ENCODE measurements at regions not wholly inside any gene's neighbourhood (a gene's known extent, or its start where the extent isn't known, plus 50 kb on each side); places are given as distances from the start of the nearest gene placed in this dataset.

DNA sequence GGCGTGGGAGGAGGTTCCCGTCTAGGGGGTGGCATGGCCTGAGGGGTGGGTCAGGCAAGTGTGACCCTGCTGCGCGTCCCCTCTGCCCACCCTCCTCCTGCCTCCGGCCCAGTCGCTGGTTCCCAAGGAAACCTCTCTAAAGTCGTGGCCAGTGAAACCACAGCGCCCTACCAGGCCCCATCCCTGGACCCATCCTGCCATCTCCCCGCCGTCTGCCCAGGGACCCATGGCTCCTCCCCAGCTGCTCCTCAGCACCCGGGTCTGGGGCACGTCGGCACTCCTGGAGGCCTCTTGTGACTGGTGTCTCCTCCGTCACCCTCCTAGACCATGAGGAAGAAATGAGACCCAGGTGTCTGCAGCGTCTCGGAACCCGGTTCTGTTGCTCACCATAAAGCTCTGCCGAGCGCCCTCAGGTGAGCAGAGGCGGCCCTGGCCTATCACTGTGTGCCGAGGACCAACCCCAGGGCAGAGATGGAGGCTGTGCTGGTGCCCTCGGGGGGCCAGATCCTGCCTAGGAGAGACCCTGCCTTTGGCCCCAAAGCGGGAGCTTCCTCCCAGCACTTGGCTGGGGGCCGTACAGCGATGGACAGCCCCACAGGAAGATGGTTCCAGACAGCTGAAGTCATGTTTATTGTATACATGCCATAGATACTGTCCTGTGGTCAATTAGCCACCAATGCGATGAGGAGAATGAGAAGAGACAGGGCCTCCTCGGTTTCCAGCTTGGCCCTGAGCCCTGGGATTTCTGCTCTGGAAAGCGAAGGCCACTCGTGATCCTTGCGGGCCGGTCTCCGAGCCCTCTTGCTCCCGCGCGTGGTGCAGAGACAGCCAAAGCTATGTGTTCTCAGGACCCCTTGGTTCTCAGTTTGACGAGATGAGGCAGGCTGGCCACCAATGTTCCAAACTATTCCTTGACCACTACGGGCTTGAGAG, 222.5 kb upstream of the RTL1 start:
- DNase-seq (ENCODE audit: low read depth, low spot score) = no peak
- Histone ChIP-seq H4K20me1 (replicated peaks; ENCODE audit: control insufficient read depth, extremely low read depth, insufficient read depth, low read length) (no peaks in the 10 kb centered on the region), H3K36me3 (ENCODE audit: control insufficient read depth in 2 of 2, extremely low read depth in 1 of 2, insufficient read depth in 2 of 2, low read length in 2 of 2) (no peaks in the 10 kb centered on the region), H3K27ac (ENCODE audit: insufficient read depth, low read depth, low read length) (no peak overlapping the region), H3K79me2 (ENCODE audit: control insufficient read depth, insufficient read depth, low read length) (no peaks in the 10 kb centered on the region), H2AFZ (ENCODE audit: low read depth, low read length) (no peak overlapping the region), H3K4me3 (replicated peaks in 1 of 3; ENCODE audit: insufficient read depth in 1 of 3, low read depth in 1 of 3, low read length in 3 of 3) (no peak overlapping the region), H3K9me1 (replicated peaks; ENCODE audit: control insufficient read depth, extremely low read depth, insufficient read depth, low read length) (no peaks in the 10 kb centered on the region), H3K9ac (replicated peaks; ENCODE audit: extremely low read depth, insufficient read depth, low read length) (no peak overlapping the region), H3K4me2 (ENCODE audit: insufficient read depth, low read length) (no peak overlapping the region), H3K9me3 (replicated peaks; ENCODE audit: control insufficient read depth, insufficient read depth, low read length) (no peaks in the 10 kb centered on the region), H3K27me3 (ENCODE audit: control insufficient read depth in 2 of 2, insufficient read depth in 2 of 2, low read length in 2 of 2) (peaks cover 8 to 11% of the 10 kb centered on the region in 2 experiments), H3K4me1 (ENCODE audit: control insufficient read depth, extremely low read depth, insufficient read depth, low read length) (peaks cover 2% of the 10 kb centered on the region)
- dilution Hi-C loops (cut with MboI; ENCODE audit: extremely low pct_ligation_motif_present, low sequenced_read_pairs) = no loop called here
- ChIA-PET CTCF (interaction anchor here (1.7 kb wide), 1 partner anchor 11 kb away, joined by 3 read pairs; no protein-coding TSS in a partner anchor), POLR2A (no interaction called here)
- no peak for TF ChIP-seq CTCF (IDR thresholded peaks at IDR 0.05; ENCODE audit: extremely low read depth in 1 of 2, insufficient read depth in 1 of 2, low read depth in 1 of 2, low read length in 2 of 2)
- TF ChIP-seq, protein P1, sequence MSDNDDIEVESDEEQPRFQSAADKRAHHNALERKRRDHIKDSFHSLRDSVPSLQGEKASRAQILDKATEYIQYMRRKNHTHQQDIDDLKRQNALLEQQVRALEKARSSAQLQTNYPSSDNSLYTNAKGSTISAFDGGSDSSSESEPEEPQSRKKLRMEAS (IDR thresholded peaks at IDR 0.05; ENCODE audit: insufficient read depth, insufficient read length) = no peak
- no peak for TF ChIP-seq JUN (IDR thresholded peaks at IDR 0.05; ENCODE audit: borderline replicate concordance, insufficient read depth, insufficient read length, low read depth)
- intact Hi-C loops (cut with micrococcal nuclease) = no loop called here
- FAIRE-seq = no peak
- no TSS peak for BruUV-seq (replicated peaks)

DNA sequence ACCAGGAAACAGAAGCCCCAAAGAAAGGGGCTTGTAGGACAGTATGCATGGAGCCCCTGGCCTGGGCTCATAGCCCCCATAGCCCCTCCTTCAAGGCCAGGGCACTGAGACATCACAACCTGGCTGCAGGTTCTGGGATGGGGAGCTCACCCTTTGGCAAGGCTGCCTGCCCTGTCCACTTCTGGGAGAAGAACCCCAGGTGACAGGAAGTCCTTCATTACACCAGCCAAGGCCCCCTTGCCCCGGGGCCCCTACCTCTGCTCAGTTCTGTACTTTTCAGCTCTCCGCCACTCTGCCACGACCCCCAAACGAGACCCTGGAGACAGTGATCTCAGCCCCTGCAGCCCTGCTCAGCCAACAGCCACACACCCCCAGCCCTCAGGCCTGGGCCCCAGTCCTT, 223.2 kb upstream of the RTL1 start:
- Histone ChIP-seq H3K27ac (ENCODE audit: insufficient read depth, low read depth, low read length) (no peak overlapping the region), H3K27me3 (ENCODE audit: control insufficient read depth in 2 of 2, insufficient read depth in 2 of 2, low read length in 2 of 2) (peaks cover 8 to 11% of the 10 kb centered on the region in 2 experiments), H3K4me2 (ENCODE audit: insufficient read depth, low read length) (no peak overlapping the region), H3K9me3 (replicated peaks; ENCODE audit: control insufficient read depth, insufficient read depth, low read length) (no peaks in the 10 kb centered on the region), H3K9me1 (replicated peaks; ENCODE audit: control insufficient read depth, extremely low read depth, insufficient read depth, low read length) (no peaks in the 10 kb centered on the region), H3K79me2 (ENCODE audit: control insufficient read depth, insufficient read depth, low read length) (no peaks in the 10 kb centered on the region), H2AFZ (ENCODE audit: low read depth, low read length) (no peak overlapping the region), H3K36me3 (ENCODE audit: control insufficient read depth in 2 of 2, extremely low read depth in 1 of 2, insufficient read depth in 2 of 2, low read length in 2 of 2) (no peaks in the 10 kb centered on the region), H3K4me3 (replicated peaks in 1 of 3; ENCODE audit: insufficient read depth in 1 of 3, low read depth in 1 of 3, low read length in 3 of 3) (no peak overlapping the region), H3K4me1 (ENCODE audit: control insufficient read depth, extremely low read depth, insufficient read depth, low read length) (no peaks in the 10 kb centered on the region), H4K20me1 (replicated peaks; ENCODE audit: control insufficient read depth, extremely low read depth, insufficient read depth, low read length) (no peaks in the 10 kb centered on the region), H3K9ac (replicated peaks; ENCODE audit: extremely low read depth, insufficient read depth, low read length) (no peak overlapping the region)
- intact Hi-C loops (cut with micrococcal nuclease) (no loop called here), dilution Hi-C loops (cut with MboI; ENCODE audit: extremely low pct_ligation_motif_present, low sequenced_read_pairs) (no loop called here)
- DNase-seq (ENCODE audit: low read depth, low spot score) = no peak
- ChIA-PET CTCF (interaction anchor here (1.7 kb wide), 1 partner anchor 10 kb away, joined by 3 read pairs; no protein-coding TSS in a partner anchor), POLR2A (no interaction called here)
- no peak for FAIRE-seq
- no TSS peak for BruUV-seq (replicated peaks)
- TF ChIP-seq EZH2 (IDR thresholded peaks at IDR 0.05; ENCODE audit: borderline replicate concordance, low read depth, low read length, severe bottlenecking) (no peak), FOS (IDR thresholded peaks at IDR 0.05; ENCODE audit: borderline replicate concordance, insufficient read depth, low read length) (no peak), MYC (IDR thresholded peaks at IDR 0.05; ENCODE audit: low read depth, low read length) (no peak), POLR2AphosphoS5 (IDR thresholded peaks at IDR 0.05; ENCODE audit: insufficient read depth, low read depth, low read length) (no peak), CTCF (IDR thresholded peaks at IDR 0.05; ENCODE audit: extremely low read depth in 1 of 2, insufficient read depth in 1 of 2, low read depth in 1 of 2, low read length in 2 of 2) (no peak), JUN (IDR thresholded peaks at IDR 0.05; ENCODE audit: borderline replicate concordance, insufficient read depth, insufficient read length, low read depth) (no peak), POLR2A (IDR thresholded peaks at IDR 0.05; ENCODE audit: low read depth, low read length) (no peak), GATA2 (IDR thresholded peaks at IDR 0.05; ENCODE audit: insufficient read depth, insufficient read length, low read depth, low read length) (no peak)
- TF ChIP-seq, protein P1 (IDR thresholded peaks at IDR 0.05; ENCODE audit: insufficient read depth, insufficient read length) = no peak

Measured in endothelial cell of umbilical vein (primary cell).